Calu3 (cell line): ENCODE measurements at regions not wholly inside any gene's neighbourhood (a gene's known extent, or its start where the extent isn't known, plus 50 kb on each side); places are given as distances from the start of the nearest gene placed in this dataset.

Experiments used
- BruUV-seq: library from RNA; stranded (reverse); fragments of 400-500 nt; replicated peaks from 2 replicates; lab custom pipeline; 2021; lab: Mats Ljungman, UMichigan
- CTCF ChIA-PET: fragments of 300-600 bp; sonication (Branson Sonifier 250); formaldehyde crosslinking; loops from one replicate; lab custom pipeline; 2022; ENCODE audit warnings: antibody characterized with exemption; lab: Charles Lee
- DNase-seq: peaks from one replicate; pipeline ENCODE4 v3.0.0; 2022
- H3K27ac Mint-ChIP-seq: one replicate; pipeline ENCODE4 v1.8.0; 2022; ENCODE audit warnings: mixed read lengths; ENCODE audit not compliant: unreplicated experiment
- H3K27me3 Mint-ChIP-seq: one replicate; pipeline ENCODE4 v1.8.0; 2022; ENCODE audit warnings: mixed read lengths; ENCODE audit not compliant: unreplicated experiment
- H3K36me3 Mint-ChIP-seq: one replicate; pipeline ENCODE4 v1.8.0; 2022; ENCODE audit warnings: mild to moderate bottlenecking, moderate library complexity, mixed read lengths; ENCODE audit not compliant: insufficient read depth, unreplicated experiment
- H3K4me1 Mint-ChIP-seq: one replicate; pipeline ENCODE4 v1.8.0; 2022; ENCODE audit warnings: mild to moderate bottlenecking, low read depth, mixed read lengths; ENCODE audit not compliant: unreplicated experiment
- H3K4me3 Mint-ChIP-seq: one replicate; pipeline ENCODE4 v1.8.0; 2022; ENCODE audit warnings: mild to moderate bottlenecking, low read depth, moderate library complexity, mixed read lengths; ENCODE audit not compliant: unreplicated experiment
- H3K9me3 Mint-ChIP-seq: one replicate; pipeline ENCODE4 v1.8.0; 2022; ENCODE audit warnings: low read depth, mixed read lengths; ENCODE audit not compliant: unreplicated experiment
- intact Hi-C: fragments of 100-400 bp; cut with micrococcal nuclease; formaldehyde crosslinking; loops from one replicate; pipeline ENCODE4 v1.10.0; 2022; ENCODE audit not compliant: unreplicated experiment
- TF ChIP-seq, protein P1 (sequence below): fragments of 200-600 bp; IDR thresholded peaks from one replicate; pipeline ENCODE4 v1.8.0; 2022; ENCODE audit warnings: antibody characterized with exemption; ENCODE audit not compliant: unreplicated experiment

GRCh38 chr7:83704564-83704963 lies 55.6 kb upstream of the SEMA3E start:
- CTCF ChIA-PET, result no interaction called here
- TF ChIP-seq, protein P1, sequence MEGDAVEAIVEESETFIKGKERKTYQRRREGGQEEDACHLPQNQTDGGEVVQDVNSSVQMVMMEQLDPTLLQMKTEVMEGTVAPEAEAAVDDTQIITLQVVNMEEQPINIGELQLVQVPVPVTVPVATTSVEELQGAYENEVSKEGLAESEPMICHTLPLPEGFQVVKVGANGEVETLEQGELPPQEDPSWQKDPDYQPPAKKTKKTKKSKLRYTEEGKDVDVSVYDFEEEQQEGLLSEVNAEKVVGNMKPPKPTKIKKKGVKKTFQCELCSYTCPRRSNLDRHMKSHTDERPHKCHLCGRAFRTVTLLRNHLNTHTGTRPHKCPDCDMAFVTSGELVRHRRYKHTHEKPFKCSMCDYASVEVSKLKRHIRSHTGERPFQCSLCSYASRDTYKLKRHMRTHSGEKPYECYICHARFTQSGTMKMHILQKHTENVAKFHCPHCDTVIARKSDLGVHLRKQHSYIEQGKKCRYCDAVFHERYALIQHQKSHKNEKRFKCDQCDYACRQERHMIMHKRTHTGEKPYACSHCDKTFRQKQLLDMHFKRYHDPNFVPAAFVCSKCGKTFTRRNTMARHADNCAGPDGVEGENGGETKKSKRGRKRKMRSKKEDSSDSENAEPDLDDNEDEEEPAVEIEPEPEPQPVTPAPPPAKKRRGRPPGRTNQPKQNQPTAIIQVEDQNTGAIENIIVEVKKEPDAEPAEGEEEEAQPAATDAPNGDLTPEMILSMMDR, result no peak
- Mint-ChIP-seq H3K4me1 (no peaks in the 10 kb centered on the region), H3K4me3 (no peak overlapping the region), H3K9me3 (no peaks in the 10 kb centered on the region), H3K36me3 (no peaks in the 10 kb centered on the region), H3K27me3 (no peaks in the 10 kb centered on the region), H3K27ac (no peak overlapping the region)
- BruUV-seq, result no TSS peak
- no peak for DNase-seq
- intact Hi-C loops, result no loop called here

GRCh38 chr7:83702446-83702845 lies 53.5 kb upstream of the SEMA3E start:
- H3K27ac Mint-ChIP-seq, result no peak overlapping the region
- H3K4me1 Mint-ChIP-seq, result peaks cover 7% of the 10 kb centered on the region
- H3K4me3 Mint-ChIP-seq, result no peak overlapping the region

DNA sequence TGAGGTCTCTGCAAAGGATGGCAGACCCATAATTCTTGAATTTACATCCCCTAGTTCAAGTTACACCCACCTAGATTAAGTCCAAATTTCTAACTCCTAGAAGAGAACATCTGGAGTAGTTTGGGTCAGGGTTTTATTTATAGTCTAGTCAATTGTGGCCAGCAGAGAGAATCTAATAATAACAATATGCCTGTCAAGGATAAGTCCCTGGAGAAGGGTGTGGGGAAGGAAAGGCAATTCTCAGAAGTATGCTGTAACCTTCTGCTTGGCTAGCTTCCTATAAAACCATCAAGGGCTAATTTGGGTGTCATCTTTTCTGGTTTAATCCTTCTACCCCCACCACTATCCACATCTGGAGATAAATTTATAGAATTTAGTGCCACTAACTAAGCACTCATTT lies 52.8 kb upstream of the SEMA3E start:
- H3K27me3 Mint-ChIP-seq, result no peaks in the 10 kb centered on the region

More at GRCh38 chr7:83702446-83702845, 53.5 kb upstream of the SEMA3E start:
- H3K36me3 Mint-ChIP-seq, result no peaks in the 10 kb centered on the region
- TF ChIP-seq, protein P1, result no peak
- DNase-seq, result no peak
- no peaks in the 10 kb centered on the region for H3K27me3 Mint-ChIP-seq
- no peaks in the 10 kb centered on the region for H3K9me3 Mint-ChIP-seq
- intact Hi-C loops, result no loop called here
- no TSS peak for BruUV-seq
- CTCF ChIA-PET, result no interaction called here

More for the DNA sequence above, 52.8 kb upstream of the SEMA3E start:
- intact Hi-C loops, result no loop called here
- no peaks in the 10 kb centered on the region for H3K36me3 Mint-ChIP-seq
- no peaks in the 10 kb centered on the region for H3K9me3 Mint-ChIP-seq
- BruUV-seq, result no TSS peak
- peaks cover 7% of the 10 kb centered on the region for H3K4me1 Mint-ChIP-seq
- TF ChIP-seq, protein P1, result no peak
- no peak for DNase-seq
- no peak overlapping the region for H3K4me3 Mint-ChIP-seq
- CTCF ChIA-PET, result no interaction called here
- H3K27ac Mint-ChIP-seq, result no peak overlapping the region
